Activated naive CD8-positive, alpha-beta T cell treated with anti-CD3 and anti-CD28 coated beads, Interleukin-2, amount 50 U/mL, for 24 hours (primary cell): ENCODE measurements at regions not wholly inside any gene's neighbourhood (a gene's known extent, or its start where the extent isn't known, plus 50 kb on each side); places are given as distances from the start of the nearest gene placed in this dataset.

ENCODE experiments used
- ATAC-seq: fragments of 150-1000 bp; cut with Tn5 transposase; one replicate; pipeline ENCODE4 v1.10.0; 2021
- DNase-seq: peaks from one replicate; pipeline ENCODE4 v3.0.0; 2021
- H3K27ac Mint-ChIP-seq: one replicate; pipeline ENCODE4 v1.8.0; 2021; ENCODE audit warnings: mild to moderate bottlenecking, mixed read lengths
- H3K27me3 Mint-ChIP-seq: one replicate; pipeline ENCODE4 v1.8.0; 2021; ENCODE audit warnings: mixed read lengths
- H3K36me3 Mint-ChIP-seq: one replicate; pipeline ENCODE4 v1.8.0; 2021; ENCODE audit warnings: low read depth, mixed read lengths
- H3K4me1 Mint-ChIP-seq: one replicate; pipeline ENCODE4 v1.8.0; 2021; ENCODE audit warnings: mixed read lengths
- H3K4me3 Mint-ChIP-seq: one replicate; pipeline ENCODE4 v1.8.0; 2021; ENCODE audit warnings: mild to moderate bottlenecking, moderate library complexity, mixed read lengths
- H3K9me3 Mint-ChIP-seq: one replicate; pipeline ENCODE4 v1.8.0; 2021; ENCODE audit warnings: mixed read lengths

DNA sequence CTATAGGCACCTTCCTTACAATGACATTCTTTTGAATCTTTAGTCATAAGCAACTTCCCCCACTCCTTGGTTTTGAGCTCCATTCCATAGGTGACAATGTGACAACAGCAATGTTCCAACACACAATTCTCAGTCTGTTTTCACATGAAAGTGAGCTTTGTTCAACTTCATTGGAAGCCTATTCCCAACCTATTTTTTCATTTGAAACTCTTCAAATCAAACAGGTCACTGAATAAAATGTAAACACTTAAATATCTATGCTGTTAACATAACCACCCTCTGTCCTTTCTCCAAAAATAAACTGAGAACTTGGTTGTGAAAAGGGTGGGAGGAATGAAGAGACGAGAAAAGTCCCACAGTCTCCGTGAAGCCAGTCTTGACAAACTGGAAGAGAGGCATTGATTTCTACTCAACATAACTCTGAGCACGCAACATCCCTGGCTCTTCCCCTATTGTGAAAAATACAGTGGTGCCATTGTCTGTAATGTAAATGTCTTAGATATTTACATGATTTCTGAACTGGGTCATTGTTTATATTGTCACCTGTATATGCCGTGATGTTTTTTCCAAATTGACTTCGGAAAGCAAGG, 343.1 kb downstream of the TFAP2A start:
- H3K9me3 Mint-ChIP-seq: peaks cover 3% of the 10 kb centered on the region
- no peaks in the 10 kb centered on the region for H3K27me3 Mint-ChIP-seq
- H3K4me1 Mint-ChIP-seq: no peaks in the 10 kb centered on the region
- DNase-seq (no peak), ATAC-seq (no peak)
- no peak overlapping the region for H3K4me3 Mint-ChIP-seq
- no peaks in the 10 kb centered on the region for H3K36me3 Mint-ChIP-seq
- no peak overlapping the region for H3K27ac Mint-ChIP-seq

DNA sequence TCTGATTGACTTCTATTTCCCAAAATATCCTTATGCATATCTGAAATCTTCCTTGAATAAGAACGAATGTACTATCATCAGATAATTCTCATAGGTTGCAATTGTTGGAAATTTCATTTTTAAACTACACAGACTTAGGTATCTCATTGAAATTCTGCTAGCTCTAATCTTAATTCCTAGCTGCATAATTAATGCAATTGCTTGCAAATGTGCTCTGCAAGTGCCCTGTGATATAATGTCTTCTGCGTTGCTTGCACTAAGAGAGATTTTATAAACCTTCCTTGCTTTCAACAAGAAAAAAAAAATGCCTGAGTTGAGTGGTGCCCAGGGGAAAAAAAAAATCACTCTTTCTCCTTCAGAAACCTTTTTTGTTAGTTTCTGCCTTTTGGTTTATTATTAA, 354.9 kb downstream of the TFAP2A start:
- Mint-ChIP-seq H3K4me3 (no peak overlapping the region), H3K9me3 (no peaks in the 10 kb centered on the region), H3K27me3 (no peaks in the 10 kb centered on the region), H3K4me1 (no peaks in the 10 kb centered on the region), H3K27ac (no peak overlapping the region), H3K36me3 (no peaks in the 10 kb centered on the region)
- no peak for ATAC-seq
- no peak for DNase-seq

DNA sequence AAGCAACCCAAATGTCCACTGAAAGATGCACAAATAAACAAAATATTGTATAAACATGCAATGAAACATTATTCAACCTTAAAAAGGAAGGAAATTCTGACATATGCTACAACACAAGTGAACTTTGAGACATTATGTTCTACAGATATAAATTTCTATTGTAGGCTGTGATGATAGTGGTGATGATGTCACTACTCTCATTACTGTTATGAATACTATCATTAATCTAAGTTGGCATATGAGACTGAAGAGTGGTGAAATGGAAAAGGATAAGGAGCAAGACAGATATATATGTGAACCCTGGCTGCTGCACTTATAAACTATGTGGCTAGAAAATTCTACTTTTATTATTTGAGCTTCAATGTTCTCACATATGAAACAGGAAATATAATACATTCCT, 360.2 kb downstream of the TFAP2A start:
- no peaks in the 10 kb centered on the region for H3K4me1 Mint-ChIP-seq
- no peaks in the 10 kb centered on the region for H3K36me3 Mint-ChIP-seq
- H3K27me3 Mint-ChIP-seq: no peaks in the 10 kb centered on the region
- H3K27ac Mint-ChIP-seq: no peak overlapping the region
- ATAC-seq (no peak), DNase-seq (no peak)
- peaks cover 18% of the 10 kb centered on the region for H3K9me3 Mint-ChIP-seq
- no peak overlapping the region for H3K4me3 Mint-ChIP-seq

DNA sequence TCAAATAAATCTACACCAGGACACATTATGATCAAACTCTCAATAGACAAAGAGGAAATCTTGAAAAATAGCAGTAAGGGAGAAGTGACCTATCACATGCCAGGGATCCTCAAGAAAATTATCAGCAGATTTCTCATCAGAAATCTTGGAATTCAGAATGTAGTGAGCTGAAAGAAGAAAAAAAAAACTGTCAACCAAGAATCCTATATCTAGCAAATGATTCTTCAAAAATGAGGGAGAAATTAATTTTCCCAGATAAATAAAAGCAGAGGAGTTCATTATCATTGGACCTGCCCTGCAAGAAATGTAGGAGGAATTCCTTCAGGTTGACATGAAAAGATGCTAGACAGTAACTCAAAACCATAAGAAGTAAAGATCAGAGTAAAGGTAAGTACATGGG, 363.6 kb downstream of the TFAP2A start:
- no peaks in the 10 kb centered on the region for H3K36me3 Mint-ChIP-seq
- ATAC-seq: no peak
- no peak for DNase-seq
- H3K9me3 Mint-ChIP-seq: peaks cover 18% of the 10 kb centered on the region
- no peaks in the 10 kb centered on the region for H3K4me1 Mint-ChIP-seq
- H3K27ac Mint-ChIP-seq: no peak overlapping the region
- H3K4me3 Mint-ChIP-seq: no peak overlapping the region
- no peaks in the 10 kb centered on the region for H3K27me3 Mint-ChIP-seq

DNA sequence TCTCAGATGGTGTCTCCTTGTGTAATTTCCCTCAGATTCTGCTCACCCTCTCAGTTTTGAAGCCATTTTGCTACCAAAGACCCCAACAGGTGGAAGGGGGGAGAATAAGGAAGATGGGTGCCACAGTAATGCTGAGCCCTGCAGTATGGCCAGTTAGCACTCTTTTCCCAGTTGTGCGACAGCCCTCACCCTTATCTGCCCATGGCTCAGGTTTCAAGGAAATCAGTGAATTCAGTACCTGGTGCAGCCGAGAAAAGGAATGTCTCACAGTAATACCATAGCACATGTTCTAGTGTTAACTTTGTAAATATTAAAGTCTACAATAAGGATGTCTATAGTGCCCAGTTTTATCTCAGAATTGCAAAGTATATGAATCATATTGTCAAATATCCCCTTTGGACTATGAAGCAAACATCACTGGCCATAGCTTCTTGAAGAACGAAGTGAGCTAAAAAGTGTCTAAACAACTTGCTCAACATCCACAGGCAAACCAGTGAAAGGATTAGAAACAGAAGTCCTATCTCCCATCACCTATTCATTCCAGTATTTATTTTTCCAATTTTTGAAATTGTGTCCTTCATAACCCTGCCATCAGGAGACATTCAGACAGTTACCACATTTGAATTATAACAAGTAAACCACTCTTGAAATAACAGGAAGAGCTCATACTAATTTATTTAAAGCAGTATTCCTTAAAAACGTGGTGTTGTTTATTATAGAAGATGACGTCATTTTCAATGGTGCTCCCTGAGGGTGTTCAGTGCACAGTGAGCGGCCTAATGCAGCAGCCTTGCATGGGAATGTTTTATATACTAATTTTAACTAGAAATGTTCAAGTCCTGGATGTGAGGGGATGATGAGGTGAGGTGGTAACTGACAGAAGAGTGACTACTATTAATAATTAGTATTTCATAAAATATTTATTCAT, 366.2 kb downstream of the TFAP2A start:
- Mint-ChIP-seq H3K27ac (no peak overlapping the region), H3K27me3 (no peaks in the 10 kb centered on the region), H3K4me1 (no peaks in the 10 kb centered on the region), H3K4me3 (no peak overlapping the region), H3K36me3 (no peaks in the 10 kb centered on the region), H3K9me3 (peaks cover 15% of the 10 kb centered on the region)
- DNase-seq (no peak), ATAC-seq (no peak)

DNA sequence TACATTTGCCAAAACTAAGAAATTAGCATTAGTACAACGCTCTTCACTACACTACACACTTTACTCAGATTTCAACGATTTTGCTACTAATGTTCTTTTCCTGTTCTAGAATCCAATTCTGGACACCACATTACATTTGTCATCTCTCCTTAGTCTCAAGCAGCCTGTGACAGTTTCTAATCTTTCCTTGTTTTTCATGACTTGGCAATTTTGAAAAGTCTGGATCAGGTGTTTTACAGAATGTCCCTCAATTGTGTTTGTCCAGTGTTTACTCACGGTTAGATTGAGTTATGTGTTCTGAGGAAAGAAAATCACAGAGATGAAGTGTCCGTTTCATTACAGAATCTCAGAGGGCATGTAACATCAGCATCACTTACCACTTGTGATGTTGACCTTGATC, 372.6 kb downstream of the TFAP2A start:
- Mint-ChIP-seq H3K27ac (no peak overlapping the region), H3K27me3 (no peaks in the 10 kb centered on the region), H3K4me3 (no peak overlapping the region), H3K36me3 (no peaks in the 10 kb centered on the region), H3K9me3 (peaks cover 4% of the 10 kb centered on the region), H3K4me1 (no peaks in the 10 kb centered on the region)
- DNase-seq: no peak
- no peak for ATAC-seq

DNA sequence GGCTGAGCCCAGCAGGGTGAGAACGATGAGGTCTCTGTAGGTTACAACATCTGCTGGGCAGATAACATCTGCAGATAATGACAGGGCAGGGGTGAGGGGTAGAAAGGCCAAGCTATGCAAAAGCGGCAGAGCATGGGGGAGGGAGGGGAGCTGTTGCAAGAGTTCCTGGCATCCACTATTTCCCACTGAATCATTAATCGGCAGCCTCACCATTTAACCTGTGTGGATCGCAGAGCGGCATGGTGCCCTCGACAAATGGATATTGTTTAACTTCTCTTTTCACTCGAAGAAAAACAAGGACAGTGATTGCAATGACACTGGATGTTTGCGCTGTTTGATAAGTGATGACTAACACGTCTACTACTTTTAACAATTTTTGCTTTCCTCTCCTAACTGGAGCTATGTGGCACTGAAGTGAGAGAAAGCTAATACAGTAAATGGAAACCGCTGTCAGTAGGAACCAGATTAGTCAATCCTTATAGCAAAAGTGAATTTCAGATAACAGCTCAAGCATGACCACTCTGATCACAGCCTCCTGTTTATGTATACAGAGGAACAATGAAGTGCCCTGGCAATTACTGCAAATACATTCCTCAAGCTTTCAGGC, 381.5 kb downstream of the TFAP2A start:
- H3K27ac Mint-ChIP-seq: no peak overlapping the region
- H3K4me1 Mint-ChIP-seq: no peaks in the 10 kb centered on the region
- ATAC-seq (no peak), DNase-seq (no peak)
- no peaks in the 10 kb centered on the region for H3K27me3 Mint-ChIP-seq
- no peak overlapping the region for H3K4me3 Mint-ChIP-seq
- peaks cover 4% of the 10 kb centered on the region for H3K9me3 Mint-ChIP-seq
- H3K36me3 Mint-ChIP-seq: no peaks in the 10 kb centered on the region

DNA sequence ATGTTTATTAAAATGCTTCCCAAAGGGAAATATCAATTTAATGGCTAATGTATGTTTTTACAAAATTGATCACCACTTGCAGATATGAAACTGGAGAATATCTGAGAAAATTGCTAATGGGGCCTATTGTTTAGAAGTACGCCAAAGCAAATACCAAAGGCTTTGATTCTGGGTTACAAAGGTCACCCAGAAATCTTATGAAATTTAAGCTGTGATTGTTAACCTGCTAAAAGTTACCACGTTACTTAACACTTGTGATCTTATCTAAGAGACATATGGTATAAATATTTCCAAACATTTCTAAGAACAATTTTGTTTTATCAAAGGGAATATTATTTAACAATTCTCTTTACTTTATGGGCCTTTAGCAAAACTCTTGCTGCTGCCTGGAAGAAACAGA, 383.3 kb downstream of the TFAP2A start:
- H3K36me3 Mint-ChIP-seq: no peaks in the 10 kb centered on the region
- H3K4me3 Mint-ChIP-seq: no peak overlapping the region
- no peak overlapping the region for H3K27ac Mint-ChIP-seq
- peaks cover 4% of the 10 kb centered on the region for H3K9me3 Mint-ChIP-seq
- ATAC-seq (no peak), DNase-seq (no peak)
- no peaks in the 10 kb centered on the region for H3K4me1 Mint-ChIP-seq
- no peaks in the 10 kb centered on the region for H3K27me3 Mint-ChIP-seq

DNA sequence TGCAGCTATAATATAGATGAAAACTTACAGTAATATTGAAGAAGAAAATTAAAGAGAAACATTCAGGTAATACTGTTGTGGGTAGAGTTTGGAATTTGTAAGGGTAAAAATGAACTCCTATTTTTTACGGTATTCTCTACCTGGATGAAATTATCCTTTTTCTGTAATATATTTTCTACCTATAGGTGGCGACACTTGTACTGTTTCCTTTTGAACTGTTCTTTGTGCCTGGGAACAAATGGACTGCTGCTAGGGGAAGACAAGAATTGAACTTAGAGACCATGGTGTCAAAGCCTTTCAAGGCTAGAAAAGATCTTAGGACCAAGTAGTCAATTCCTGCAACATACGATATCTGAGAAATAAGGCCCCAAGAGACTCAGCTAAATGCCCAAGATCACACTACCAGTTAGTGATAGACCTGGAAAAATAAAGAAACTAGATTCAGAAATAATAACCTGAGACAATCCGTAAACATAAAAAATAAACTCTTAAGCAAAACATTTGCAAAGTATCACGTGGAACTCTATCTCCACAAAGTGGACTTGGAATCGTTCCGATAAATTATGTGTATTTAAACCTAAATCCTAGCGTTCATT, 383.8 kb downstream of the TFAP2A start:
- no peaks in the 10 kb centered on the region for H3K4me1 Mint-ChIP-seq
- no peak overlapping the region for H3K4me3 Mint-ChIP-seq
- no peak overlapping the region for H3K27ac Mint-ChIP-seq
- ATAC-seq (no peak), DNase-seq (no peak)
- H3K36me3 Mint-ChIP-seq: no peaks in the 10 kb centered on the region
- no peaks in the 10 kb centered on the region for H3K27me3 Mint-ChIP-seq
- peaks cover 4% of the 10 kb centered on the region for H3K9me3 Mint-ChIP-seq

DNA sequence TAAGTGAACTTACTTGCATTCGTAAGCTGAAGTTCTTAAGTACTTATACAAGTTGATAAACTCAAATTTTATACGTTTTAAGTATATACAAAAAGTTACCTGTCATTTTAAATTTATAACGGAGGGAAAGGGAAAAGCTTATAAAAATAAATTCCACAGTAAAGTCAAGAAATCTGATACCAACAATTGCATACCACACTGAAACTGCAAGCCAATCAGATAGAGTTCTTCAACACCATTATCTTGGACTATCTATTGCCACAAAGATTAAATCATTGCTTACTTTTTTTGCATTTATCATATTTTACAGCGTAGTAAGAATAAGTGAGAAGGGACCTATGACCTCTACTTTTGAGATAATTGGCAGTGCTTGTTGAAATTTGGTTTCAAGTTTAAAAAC, 386.7 kb downstream of the TFAP2A start:
- Mint-ChIP-seq H3K36me3 (no peaks in the 10 kb centered on the region), H3K4me3 (no peak overlapping the region), H3K27ac (no peak overlapping the region), H3K9me3 (peaks cover 4% of the 10 kb centered on the region), H3K4me1 (no peaks in the 10 kb centered on the region), H3K27me3 (no peaks in the 10 kb centered on the region)
- no peak for DNase-seq
- ATAC-seq: no peak

DNA sequence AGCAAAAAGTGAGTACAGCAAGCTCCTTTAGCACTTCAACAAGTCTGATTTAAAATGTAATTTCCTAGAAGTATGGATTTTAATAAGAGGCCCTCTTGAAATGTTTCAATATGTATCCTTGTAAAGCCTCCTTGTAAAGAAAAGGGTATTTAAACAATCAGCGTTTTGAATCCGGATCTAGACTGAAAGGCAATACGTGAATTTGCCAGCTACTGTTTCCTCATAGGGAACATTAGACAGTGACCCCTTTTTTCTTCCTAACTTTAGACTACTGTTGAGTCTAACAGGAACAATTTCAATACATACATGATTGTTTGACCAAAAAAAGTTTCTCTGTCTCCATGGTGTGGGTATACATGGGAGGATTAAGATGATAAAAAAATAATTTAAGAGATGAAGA, 395.0 kb downstream of the TFAP2A start:
- H3K4me1 Mint-ChIP-seq: no peaks in the 10 kb centered on the region
- H3K36me3 Mint-ChIP-seq: no peaks in the 10 kb centered on the region
- no peak overlapping the region for H3K4me3 Mint-ChIP-seq
- ATAC-seq (no peak), DNase-seq (no peak)
- H3K27me3 Mint-ChIP-seq: no peaks in the 10 kb centered on the region
- no peak overlapping the region for H3K27ac Mint-ChIP-seq
- no peaks in the 10 kb centered on the region for H3K9me3 Mint-ChIP-seq

DNA sequence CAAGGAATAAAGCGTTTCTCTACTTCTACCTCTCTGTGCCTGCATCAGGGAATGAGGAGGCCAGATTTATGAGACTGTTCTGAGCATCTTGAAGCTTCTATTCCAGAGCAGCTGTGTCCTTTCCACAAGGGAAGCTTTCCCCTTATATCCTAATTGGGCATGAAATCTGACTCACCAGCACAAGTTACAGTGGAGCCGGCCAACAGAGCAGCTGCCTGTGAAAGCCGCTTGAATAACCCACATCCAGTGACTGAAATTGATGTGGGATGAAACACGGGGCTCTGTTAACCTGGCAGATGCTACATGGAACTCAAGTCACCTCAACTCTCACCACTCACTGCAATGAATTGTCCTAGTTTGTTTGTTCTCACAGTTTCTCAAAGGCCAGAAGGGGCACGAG, 400.3 kb downstream of the TFAP2A start:
- Mint-ChIP-seq H3K27ac (no peak overlapping the region), H3K36me3 (no peaks in the 10 kb centered on the region), H3K4me3 (no peak overlapping the region), H3K27me3 (no peaks in the 10 kb centered on the region), H3K4me1 (no peaks in the 10 kb centered on the region), H3K9me3 (peaks cover 7% of the 10 kb centered on the region)
- DNase-seq: no peak
- ATAC-seq: no peak

DNA sequence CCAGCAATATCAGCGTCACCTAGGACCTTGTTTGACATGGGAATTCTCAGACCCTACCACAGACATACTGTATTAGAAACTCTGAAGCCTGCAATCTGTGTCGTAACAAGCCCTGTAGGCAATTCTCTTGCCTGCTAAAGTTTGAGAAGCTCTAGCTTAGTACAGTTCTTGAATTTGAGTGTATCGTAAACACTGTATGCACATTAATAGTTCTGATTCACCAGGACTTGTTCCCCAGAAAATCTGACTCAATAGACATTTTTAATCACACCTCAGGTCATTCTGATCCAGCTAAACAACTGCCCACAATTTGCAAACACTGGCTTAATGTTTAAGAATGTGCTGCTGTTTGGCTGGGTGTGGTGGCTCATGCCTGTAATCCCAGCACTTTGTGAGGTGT, 414.3 kb downstream of the TFAP2A start:
- DNase-seq: no peak
- Mint-ChIP-seq H3K27me3 (no peaks in the 10 kb centered on the region), H3K4me1 (no peaks in the 10 kb centered on the region), H3K36me3 (no peaks in the 10 kb centered on the region), H3K27ac (no peak overlapping the region), H3K9me3 (no peaks in the 10 kb centered on the region), H3K4me3 (no peak overlapping the region)
- no peak for ATAC-seq

DNA sequence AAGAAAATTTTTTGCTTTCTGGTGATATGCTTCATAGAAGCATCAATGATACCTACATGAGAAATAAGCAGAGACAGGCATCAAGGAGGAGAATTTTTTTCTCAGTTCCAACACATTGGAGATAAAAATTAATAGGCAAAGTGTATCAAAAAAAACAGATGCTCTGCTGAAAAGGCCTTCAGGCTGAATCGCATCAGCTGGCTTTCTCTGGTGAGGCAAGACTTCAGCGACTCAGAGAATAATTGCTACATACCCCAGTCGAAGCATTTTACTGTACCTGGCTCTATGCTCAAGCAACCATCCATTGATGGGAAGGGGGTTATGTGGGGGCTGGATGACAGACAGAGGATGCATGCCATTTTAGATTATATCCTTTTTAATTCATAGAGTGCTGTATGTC, 415.1 kb downstream of the TFAP2A start:
- Mint-ChIP-seq H3K4me3 (no peak overlapping the region), H3K27ac (no peak overlapping the region), H3K27me3 (no peaks in the 10 kb centered on the region), H3K9me3 (no peaks in the 10 kb centered on the region), H3K36me3 (no peaks in the 10 kb centered on the region), H3K4me1 (no peaks in the 10 kb centered on the region)
- DNase-seq (no peak), ATAC-seq (no peak)

DNA sequence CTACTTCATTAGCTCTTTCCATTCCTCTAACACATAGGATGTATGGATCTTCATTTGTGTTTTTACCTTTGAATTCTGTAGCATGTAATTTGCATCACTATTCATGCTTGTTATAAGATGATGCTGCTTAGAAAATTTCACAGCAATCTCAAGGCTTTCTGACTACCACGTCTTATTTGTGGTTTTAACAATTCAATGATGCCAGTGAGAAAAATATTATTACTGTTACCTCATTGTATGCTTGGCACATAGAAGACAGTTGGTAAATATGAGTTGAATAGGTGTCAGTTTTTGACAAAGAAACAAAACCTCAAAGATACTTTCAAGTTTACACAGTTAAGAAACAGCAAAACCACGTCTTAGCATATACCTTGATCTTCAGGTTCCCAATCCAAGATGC, 428.6 kb downstream of the TFAP2A start:
- no peaks in the 10 kb centered on the region for H3K27me3 Mint-ChIP-seq
- ATAC-seq: no peak
- no peak overlapping the region for H3K27ac Mint-ChIP-seq
- H3K4me1 Mint-ChIP-seq: no peaks in the 10 kb centered on the region
- no peak for DNase-seq
- H3K9me3 Mint-ChIP-seq: peaks cover 20% of the 10 kb centered on the region
- no peaks in the 10 kb centered on the region for H3K36me3 Mint-ChIP-seq
- H3K4me3 Mint-ChIP-seq: no peak overlapping the region
